Stomach (tissue), 8 donors: ENCODE measurements at regions not wholly inside any gene's neighbourhood (a gene's known extent, or its start where the extent isn't known, plus 50 kb on each side); places are given as distances from the start of the nearest gene placed in this dataset.

ENCODE experiments used
- DNase-seq, 2 donors: peaks; one replicate each; pipeline versions ENCODE4 v3.0.0 to v3.0.0-alpha.2; 2013 to 2019
- H3K27ac ChIP-seq, 5 donors: fragments of 200-600 bp in 4 of 5; sonication (generic) in 4 of 5; one replicate each; pipeline ENCODE4 v1.5.1; 2013 to 2019; ENCODE audit warnings: mild to moderate bottlenecking in 1 of 5, moderate library complexity in 1 of 5
- H3K27me3 ChIP-seq, 3 donors: fragments of 200-600 bp; sonication (generic); one replicate each; pipeline ENCODE4 v1.5.1; 2017 to 2019; ENCODE audit warnings: mixed run types in 1 of 3
- H3K36me3 ChIP-seq, 4 donors: fragments of 200-600 bp; sonication (generic); 1 replicate in 3 of 4; 2 replicates in 1 of 4; pipeline ENCODE4 v1.5.1; 2016 to 2019
- H3K4me1 ChIP-seq, 4 donors: fragments of 200-600 bp; sonication (generic); one replicate each; pipeline ENCODE4 v1.5.1; 2016 to 2019
- H3K4me3 ChIP-seq, 4 donors: fragments of 200-600 bp; sonication (generic) in 3 of 4; one replicate each; pipeline ENCODE4 v1.5.1; 2016 to 2019; ENCODE audit warnings: mild to moderate bottlenecking in 1 of 4
- H3K9me3 ChIP-seq, 4 donors: fragments of 200-600 bp; sonication (generic); one replicate each; pipeline ENCODE4 v1.5.1; 2016 to 2019
- CTCF ChIP-seq, 7 experiments: fragments of 450-650 bp in 4 of 7; fragments of 200-600 bp in 3 of 7; sonication (generic) in 3 of 7; IDR thresholded peaks; one replicate each; pipeline ENCODE4 v1.5.1; 2016 to 2019; ENCODE audit warnings: antibody characterized with exemption in 7 of 7, control low read depth in 2 of 7, mild to moderate bottlenecking in 1 of 7
- EP300 ChIP-seq: sonication (generic); formaldehyde crosslinking; IDR thresholded peaks from one replicate; pipeline ENCODE4 v1.6.1; 2017; ENCODE audit warnings: antibody characterized with exemption
- POLR2A ChIP-seq, 4 donors: fragments of 450-650 bp; IDR thresholded peaks; one replicate each; pipeline ENCODE4 v1.6.1; 2016; ENCODE audit warnings: antibody characterized with exemption in 4 of 4, control low read depth in 2 of 4, mild to moderate bottlenecking in 1 of 4, moderate library complexity in 1 of 4
- POLR2AphosphoS5 ChIP-seq, 3 donors: sonication (generic); formaldehyde crosslinking; IDR thresholded peaks; one replicate each; pipeline ENCODE4 v1.6.1; 2016; ENCODE audit warnings: antibody characterized with exemption in 3 of 3
- WGBS, 5 donors: extraction: QIAGEN DNeasy Blood & Tissue Kit in 3 of 5; methylation state at CpG; one replicate each; pipeline versions ENCODE4 v1.1.5 to v1.1.7; 2013 to 2018; 5-methylcytosine and 5-hydroxymethylcytosine counted together
- intact Hi-C: fragments of 100-400 bp; cut with DNase I; formaldehyde crosslinking; loops from one replicate; pipeline ENCODE4 v1.15.1; 2023; ENCODE audit warnings: low total_unique reads
- donor health status: healthy with polysubstance abuse.
- donor health status: Bipolar disorder and iron deficiency.
- donor health status: healthy.

DNA sequence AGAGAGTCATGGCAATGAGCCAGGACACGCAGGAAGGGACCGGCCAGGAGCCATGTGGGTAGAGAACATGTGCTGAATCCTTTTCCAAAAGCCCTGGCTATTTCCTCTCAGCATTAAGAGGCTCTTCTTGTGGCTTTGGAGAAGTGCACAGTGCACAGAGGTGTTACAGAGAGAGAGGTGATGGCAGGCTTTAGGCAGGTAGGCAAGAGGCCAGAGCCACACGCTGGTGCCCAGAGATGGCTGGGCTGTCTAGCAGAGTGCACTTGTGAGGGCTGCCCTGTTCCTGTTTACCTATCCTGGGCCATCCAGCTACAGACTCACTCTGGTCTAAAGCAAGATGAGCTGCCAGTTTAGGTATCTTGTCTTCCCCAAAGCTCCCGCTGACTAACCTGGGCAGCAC, 402.6 kb downstream of the OCA2 start:
- Histone ChIP-seq H3K27me3 (no peaks in the 10 kb centered on the region), H3K27ac (no peak overlapping the region), H3K36me3 (no peaks in the 10 kb centered on the region), H3K4me3 (no peak overlapping the region), H3K9me3 (peaks cover 0 to 16% (median 5%) of the 10 kb centered on the region in 4 donors), H3K4me1 (no peaks in the 10 kb centered on the region)
- DNase-seq, result no peak
- 60 to 86% (median 81%) methylated on average over 3 to 4 of the region's 4 CpGs for WGBS, 5 donors
- intact Hi-C loops, result no loop called here
- no peak for TF ChIP-seq POLR2A (IDR thresholded peaks at IDR 0.05)
- TF ChIP-seq POLR2AphosphoS5 (IDR thresholded peaks at IDR 0.05), result no peak

- no peaks in the 10 kb centered on the region for H3K4me1 ChIP-seq
- no peak overlapping the region for H3K27ac ChIP-seq
- H3K9me3 ChIP-seq, result peaks cover 0 to 15% (median 4%) of the 10 kb centered on the region in 4 donors
- TF ChIP-seq POLR2AphosphoS5 (IDR thresholded peaks at IDR 0.05), result no peak
- no peak for TF ChIP-seq EP300
- no peak for TF ChIP-seq POLR2A (IDR thresholded peaks at IDR 0.05)
- TF ChIP-seq CTCF (IDR thresholded peaks at IDR 0.05), result no peak
- H3K36me3 ChIP-seq, result no peaks in the 10 kb centered on the region
- H3K4me3 ChIP-seq, result no peak overlapping the region
- no peak for DNase-seq
- 72 to 86% (median 79%) methylated on average over 2 of the region's 2 CpGs for WGBS, 5 donors
- H3K27me3 ChIP-seq, result no peaks in the 10 kb centered on the region
- intact Hi-C loops, result no loop called here
Measured at GRCh38 chr15:27695726-27696125, 403.4 kb downstream of the OCA2 start.

DNA sequence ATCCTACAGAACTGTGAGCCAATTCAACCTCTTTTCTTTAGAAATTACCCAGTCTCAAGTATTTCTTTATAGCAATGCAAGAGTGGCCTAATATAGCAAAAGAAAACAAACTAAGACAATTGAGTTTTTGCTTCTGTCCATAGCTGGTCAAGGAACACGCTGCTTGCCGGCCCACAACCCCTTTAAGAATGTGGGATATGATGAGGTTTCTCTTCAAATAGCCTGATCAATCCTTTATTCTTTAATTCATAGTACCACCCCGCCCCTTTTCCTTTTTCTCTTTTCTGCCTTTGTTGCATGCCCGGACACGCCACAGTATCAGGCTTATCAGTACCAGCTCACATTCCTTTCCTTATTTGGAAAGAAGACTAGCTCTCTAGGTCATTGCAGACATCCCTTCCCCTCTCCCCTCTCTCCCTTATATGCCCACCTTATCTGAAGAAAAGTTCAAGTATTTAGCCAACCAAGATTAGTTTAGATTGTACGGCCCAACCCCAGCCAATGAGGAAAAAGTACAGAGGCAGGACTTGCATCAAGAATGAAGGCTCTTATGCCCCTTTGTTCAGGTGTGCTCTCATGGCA, 404.5 kb downstream of the OCA2 start:
- intact Hi-C loops, result no loop called here
- DNase-seq, result no peak
- Histone ChIP-seq H3K4me1 (no peaks in the 10 kb centered on the region), H3K27ac (no peak overlapping the region), H3K4me3 (no peak overlapping the region), H3K9me3 (peaks cover 0 to 15% (median 4%) of the 10 kb centered on the region in 4 donors), H3K36me3 (no peaks in the 10 kb centered on the region), H3K27me3 (no peaks in the 10 kb centered on the region)
- 31 to 65% (median 47%) methylated on average over 6 of the region's 6 CpGs for WGBS, 5 donors
- TF ChIP-seq EP300 (no peak), CTCF (IDR thresholded peaks at IDR 0.05) (no peak), POLR2A (IDR thresholded peaks at IDR 0.05) (no peak), POLR2AphosphoS5 (IDR thresholded peaks at IDR 0.05) (no peak)

- no peaks in the 10 kb centered on the region for H3K36me3 ChIP-seq
- no peak overlapping the region for H3K27ac ChIP-seq
- no peak for TF ChIP-seq EP300
- no peak for TF ChIP-seq CTCF (IDR thresholded peaks at IDR 0.05)
- no peak for TF ChIP-seq POLR2A (IDR thresholded peaks at IDR 0.05)
- no peak for TF ChIP-seq POLR2AphosphoS5 (IDR thresholded peaks at IDR 0.05)
- H3K27me3 ChIP-seq, result no peaks in the 10 kb centered on the region
- H3K4me1 ChIP-seq, result no peaks in the 10 kb centered on the region
- no peak for DNase-seq
- H3K9me3 ChIP-seq, result peaks cover 0 to 15% (median 4%) of the 10 kb centered on the region in 4 donors
- no peak overlapping the region for H3K4me3 ChIP-seq
- WGBS, 5 donors, result 57 to 76% (median 64%) methylated on average over 2 of the region's 2 CpGs
- intact Hi-C loops, result no loop called here
Measured at GRCh38 chr15:27693280-27693679, 405.8 kb downstream of the OCA2 start.

DNA sequence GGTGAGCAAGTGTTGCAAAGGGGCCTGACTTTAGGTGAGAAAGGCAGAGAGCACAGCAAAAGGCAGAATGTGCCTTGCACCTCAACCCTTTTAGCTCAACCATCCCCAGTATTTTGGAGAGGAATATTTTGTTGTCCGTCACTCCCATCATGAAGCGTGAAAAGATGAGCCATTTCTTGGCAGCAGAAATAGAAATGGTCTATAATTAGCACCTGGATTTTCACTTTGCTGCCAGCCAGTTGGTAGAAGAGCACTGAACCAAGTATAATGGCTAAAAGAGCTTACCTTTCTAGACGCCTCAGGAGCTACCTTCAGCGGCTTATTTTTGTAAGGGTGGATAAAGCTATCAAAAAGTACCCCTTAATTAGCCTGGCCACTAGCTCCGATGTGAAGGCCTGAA, 406.7 kb downstream of the OCA2 start:
- H3K4me1 ChIP-seq, result no peaks in the 10 kb centered on the region
- peaks cover 0 to 15% (median 4%) of the 10 kb centered on the region in 4 donors for H3K9me3 ChIP-seq
- H3K36me3 ChIP-seq, result no peaks in the 10 kb centered on the region
- no peaks in the 10 kb centered on the region for H3K27me3 ChIP-seq
- 90 to 95% (median 94%) methylated on average over 5 of the region's 5 CpGs for WGBS, 5 donors
- TF ChIP-seq EP300 (no peak), CTCF (IDR thresholded peaks at IDR 0.05) (no peak), POLR2A (IDR thresholded peaks at IDR 0.05) (no peak), POLR2AphosphoS5 (IDR thresholded peaks at IDR 0.05) (no peak)
- H3K27ac ChIP-seq, result no peak overlapping the region
- intact Hi-C loops, result no loop called here
- no peak overlapping the region for H3K4me3 ChIP-seq
- DNase-seq, result no peak
